AG08396 (cell line): ENCODE measurements at regions not wholly inside any gene's neighbourhood (a gene's known extent, or its start where the extent isn't known, plus 50 kb on each side); places are given as distances from the start of the nearest gene placed in this dataset.
"Not testable (repeated sequence)": the region's sequence is repeated elsewhere in the genome, so short reads cannot be mapped to it uniquely, and the experiment has no call there.

Experiments used
- DNase-seq: peaks from one replicate; pipeline ENCODE4 v3.0.0; 2012; ENCODE audit warnings: low spot score, mixed read lengths

DNA sequence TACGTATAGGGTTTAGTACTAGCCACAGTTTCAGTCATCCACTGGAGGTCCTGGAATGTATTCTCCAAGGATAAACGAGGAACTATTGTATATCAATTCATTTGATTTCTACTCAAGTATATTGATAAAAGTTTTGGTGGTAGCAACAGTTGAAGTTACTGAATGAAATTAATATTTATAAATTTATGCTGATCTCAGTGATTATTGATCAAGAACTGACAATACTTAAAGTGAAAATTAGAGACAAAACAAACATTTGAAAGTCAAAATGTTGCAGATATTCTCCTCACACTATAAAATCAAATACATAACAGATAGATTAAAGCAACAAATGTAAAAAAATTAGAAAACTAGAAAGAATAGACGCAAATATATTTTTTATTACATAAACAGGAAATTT, 150.9 kb upstream of the SLC35G4 start:
- DNase-seq = no peak

DNA sequence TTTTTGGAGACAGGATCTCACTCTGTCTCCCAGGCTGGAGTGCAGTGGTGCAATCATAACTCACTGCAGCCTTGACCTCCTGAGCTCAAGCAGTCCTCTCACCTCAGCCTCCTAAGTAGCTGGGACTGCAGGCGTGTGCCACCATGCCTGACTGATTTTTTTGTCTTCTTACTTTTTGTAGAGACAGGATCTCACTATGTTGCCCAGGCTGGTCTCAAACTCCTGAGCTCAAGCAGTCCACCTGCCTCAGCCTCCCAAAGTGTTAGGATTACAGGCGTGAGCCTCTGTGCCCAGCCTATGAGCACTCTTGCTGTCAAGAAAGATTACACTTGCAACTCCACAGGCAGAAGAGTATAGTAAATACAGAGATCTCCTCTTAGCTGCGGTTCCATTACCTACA, 151.5 kb upstream of the SLC35G4 start:
- not testable (repeated sequence) for DNase-seq

DNA sequence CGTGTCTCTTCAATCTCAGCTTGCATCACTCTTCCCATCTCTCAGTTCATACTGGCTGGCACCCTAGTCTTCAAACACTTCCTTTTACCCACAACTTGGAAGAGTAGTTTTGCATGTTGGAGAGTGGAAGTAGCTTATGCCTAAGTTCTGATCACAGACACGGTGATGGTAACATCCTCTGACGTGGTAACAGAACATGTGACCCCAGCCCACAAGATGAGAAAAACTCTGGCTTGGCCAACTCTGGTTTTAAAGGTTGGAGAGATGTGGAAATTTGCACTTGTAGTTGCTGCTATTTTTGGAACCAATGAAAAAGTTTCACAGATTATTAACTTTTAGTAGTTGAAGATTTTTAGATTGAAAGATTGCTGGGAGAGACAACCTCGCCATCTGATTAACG, 155.4 kb upstream of the SLC35G4 start:
- DNase-seq = no peak

DNA sequence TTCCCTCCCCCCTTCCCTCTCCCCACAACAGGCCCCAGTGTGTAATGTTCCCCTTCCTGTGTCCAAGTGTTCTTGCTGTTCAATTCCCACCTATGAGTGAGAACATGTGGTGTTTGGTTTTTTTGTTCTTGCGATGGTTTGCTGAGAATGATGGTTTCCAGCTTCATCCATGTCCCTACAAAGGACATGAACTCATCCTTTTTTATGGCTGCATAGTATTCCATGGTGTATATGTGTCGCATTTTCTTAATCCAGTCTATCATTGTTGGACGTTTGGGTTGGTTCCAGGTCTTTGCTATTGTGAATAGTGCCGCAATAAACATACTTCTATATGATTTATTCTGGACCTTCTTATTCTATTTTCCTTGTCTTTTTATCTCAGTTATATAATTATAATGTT, 165.2 kb upstream of the SLC35G4 start:
- DNase-seq = not testable (repeated sequence)

DNA sequence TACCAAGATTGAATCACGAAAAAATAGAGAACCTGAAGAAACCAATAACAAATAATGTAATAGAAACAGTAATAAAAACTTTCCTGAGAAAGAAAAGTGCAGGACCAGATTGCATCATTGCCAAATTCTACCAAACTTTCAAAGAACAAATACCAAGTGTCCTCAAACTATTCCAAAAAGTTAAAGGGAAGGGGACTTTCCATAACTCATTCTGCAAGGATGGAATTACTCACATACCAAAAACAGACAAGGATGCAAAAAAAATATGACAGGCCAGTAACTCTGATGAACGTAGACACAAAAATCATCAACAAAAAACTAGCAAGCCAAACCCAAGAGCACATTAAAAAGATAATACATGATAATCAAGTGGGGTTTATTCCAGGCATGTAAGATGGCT, 172.3 kb upstream of the SLC35G4 start:
- DNase-seq = no peak

DNA sequence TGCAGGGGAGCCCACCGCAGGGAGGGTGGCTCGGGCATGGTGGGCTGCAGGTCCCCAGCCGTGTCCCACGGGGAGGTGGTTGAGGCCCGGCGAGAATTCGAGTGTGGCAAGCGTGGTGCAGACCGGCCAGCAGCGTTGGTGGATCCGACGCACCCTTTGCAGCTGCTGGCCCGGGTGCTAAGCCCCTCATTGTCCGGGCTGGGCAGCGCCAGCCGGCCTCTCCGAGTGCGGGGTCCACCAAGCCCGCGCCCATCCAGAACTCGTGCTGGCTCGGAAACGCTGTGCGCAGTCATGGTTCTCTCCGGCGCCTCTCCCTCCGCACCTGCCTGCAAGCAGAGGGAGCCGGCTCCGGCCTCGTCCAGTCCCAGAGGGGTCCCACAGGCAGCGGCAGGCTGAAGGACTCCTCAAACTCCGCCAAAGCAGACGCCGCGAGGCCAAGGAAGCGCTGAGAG, 177.0 kb upstream of the SLC35G4 start:
- no peak for DNase-seq

DNA sequence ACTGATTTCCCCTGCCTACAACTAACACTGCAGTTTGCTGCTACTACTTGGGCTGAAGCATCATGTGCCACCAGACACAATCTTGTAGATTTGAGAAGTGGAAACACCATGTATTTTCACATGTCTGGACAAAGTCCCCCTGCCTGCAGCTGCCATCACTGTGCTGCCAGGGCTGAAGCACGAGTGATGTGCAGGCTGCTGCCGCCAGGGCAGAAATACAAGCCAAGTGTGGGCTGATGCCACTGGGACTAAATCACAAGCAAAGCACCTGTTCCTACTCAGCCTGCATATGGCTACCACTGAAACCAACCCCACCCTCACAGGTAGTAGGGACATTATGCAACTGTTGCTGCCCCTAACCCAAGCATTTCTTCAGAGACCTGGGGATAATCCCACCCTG, 179.5 kb upstream of the SLC35G4 start:
- DNase-seq = no peak

DNA sequence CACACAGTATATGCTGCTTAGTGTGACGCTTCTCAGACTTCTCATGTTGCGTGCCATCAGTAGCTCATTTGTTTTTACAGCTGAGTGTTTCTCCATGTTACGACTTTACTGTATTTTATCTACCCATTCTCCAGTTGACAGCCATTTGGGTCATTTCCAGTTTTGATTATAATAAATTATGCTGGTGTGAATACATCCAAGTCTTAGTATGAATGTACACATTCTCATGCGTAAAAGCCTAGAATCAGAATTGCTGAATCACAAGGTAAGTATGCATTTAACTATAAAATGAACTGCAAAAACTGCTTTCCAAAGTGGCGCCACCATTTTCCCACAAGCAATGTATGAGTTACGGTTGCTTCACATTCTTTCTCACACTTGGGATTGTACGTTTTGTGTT, 184.2 kb upstream of the SLC35G4 start:
- no peak for DNase-seq

DNA sequence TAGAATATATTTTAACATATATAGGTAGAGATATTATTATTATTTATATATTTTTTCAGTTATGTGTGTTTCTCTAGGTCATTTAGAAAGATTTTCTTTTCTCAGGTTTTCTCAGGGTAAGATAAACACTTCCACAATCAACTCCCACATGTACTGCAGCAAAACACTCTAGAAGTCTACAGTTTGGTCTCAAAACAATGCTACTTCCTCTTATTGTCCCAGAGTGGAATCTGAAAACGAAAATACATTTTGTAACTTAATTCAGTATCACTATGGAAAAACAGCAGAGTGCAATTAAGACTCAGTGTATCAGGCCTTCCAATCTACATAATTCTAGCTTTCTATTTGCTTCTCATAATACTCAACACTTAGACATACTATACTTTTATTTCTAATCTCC, 190.1 kb upstream of the SLC35G4 start:
- DNase-seq = no peak

DNA sequence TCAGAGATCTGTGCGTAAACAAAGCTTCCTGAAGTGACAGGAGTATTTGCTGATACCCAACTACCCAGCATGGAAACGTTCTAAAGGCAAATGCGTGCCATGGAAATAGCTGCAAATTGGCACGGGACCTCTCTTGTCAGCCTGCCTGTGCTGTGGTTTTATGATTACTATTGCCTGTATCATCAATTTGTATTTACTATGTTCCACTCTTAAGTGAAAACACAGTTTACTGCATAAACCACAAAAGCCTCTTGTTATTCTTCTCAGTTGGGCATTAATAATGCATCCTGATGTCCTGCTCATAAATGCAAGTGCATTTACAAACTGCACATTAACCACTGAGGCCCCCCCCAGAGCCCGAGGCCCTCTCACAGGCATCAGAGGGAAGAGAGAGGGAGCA, 196.6 kb upstream of the SLC35G4 start:
- no peak for DNase-seq

DNA sequence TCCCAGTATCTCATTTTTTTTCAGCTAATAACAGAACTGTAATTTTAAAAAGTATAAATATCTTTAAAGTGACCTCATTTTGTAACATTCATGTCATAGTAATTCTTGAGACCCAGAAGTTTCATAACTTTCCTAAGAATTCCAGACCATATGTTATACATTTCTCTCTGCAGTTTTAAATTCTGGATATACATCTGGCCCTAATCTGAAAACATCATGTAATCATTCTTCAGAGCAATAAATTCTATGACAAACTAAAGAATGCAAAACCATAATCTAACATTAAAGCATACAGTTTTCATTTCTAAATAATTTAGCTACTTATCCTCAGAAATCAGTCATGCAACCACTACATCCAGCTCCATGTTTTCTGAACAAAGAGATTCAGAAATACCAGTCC, 198.3 kb upstream of the SLC35G4 start:
- no peak for DNase-seq

DNA sequence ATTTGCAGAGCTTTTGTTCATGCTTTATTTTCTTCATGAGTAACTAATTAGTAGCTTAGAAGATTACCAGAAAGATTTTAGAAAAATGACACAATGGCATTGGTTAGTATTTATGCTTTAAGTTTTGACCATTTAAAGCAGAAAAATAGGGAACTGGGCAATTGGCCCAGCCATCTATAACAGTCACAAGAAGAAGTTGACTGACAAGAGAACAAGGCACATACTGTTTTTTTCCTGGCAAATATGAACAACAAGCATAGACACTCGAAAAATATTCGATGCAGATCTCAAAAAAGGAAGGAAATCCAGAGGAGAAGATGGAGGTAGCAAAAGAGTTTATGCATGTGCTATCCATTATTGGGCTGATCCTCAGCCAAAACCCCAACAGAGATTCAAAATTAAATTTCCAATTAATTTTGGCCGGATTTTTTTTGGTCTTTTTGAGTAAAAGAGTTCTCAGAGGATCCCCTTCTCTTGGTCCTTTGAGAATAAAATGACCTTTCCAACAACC, 200.8 kb upstream of the SLC35G4 start:
- DNase-seq = no peak

DNA sequence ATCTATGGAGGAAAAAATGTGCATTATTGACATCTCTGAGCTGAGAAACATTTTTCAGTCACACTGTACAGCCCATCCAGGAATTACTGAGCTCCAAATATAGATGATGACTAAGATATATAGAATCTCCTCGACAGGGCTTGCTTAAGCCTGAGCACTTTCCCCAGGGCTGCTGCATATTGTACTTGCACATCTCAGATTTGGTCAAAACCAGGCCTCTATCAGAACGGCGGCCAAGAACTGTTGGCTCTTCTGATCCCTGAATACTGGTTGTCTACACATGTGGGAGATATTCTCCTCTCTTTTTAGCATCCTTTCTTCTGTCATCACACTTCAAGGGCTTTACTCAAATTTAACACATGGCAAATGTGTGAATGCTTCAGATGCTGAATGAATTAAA, 201.5 kb upstream of the SLC35G4 start:
- peak; percentile 43 for DNase-seq

DNA sequence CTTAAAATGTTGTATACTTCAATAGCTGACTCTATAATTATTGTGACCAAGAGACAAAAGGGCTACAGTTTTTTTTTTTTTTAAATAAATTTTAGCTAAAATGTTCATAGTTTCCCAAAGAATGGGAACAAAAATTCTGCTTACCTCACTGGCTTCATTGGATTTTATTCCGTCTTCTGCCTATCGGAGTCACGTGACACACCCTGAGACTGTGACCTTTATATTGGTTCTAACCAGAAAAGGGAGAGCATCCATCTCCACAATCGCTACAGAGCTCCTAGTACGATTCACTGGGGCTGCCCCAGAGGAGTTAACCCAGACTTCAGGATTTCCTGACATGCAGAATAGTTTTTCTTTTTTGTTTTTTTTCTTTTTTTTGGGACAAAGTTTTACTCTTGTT, 203.6 kb upstream of the SLC35G4 start:
- no peak for DNase-seq

DNA sequence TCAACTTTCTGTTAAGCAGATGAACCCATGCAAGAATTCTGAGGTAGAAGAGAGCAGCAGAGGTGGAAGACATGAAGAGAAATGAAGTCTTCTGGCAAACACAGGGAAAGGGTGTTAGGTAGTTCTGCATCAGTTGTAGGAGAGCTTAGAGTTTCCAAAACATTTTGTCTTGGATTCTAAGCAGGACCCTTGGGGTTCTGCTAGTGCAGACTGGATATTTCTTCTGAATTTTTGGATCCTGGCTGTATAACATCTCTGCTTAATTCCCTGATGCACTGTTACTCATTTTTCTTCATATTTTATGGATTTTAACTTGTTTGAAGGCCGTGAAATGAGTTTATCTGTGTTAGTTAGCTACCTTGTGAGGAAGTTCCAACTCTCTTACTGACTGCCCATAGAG, 208.7 kb upstream of the SLC35G4 start:
- no peak for DNase-seq

DNA sequence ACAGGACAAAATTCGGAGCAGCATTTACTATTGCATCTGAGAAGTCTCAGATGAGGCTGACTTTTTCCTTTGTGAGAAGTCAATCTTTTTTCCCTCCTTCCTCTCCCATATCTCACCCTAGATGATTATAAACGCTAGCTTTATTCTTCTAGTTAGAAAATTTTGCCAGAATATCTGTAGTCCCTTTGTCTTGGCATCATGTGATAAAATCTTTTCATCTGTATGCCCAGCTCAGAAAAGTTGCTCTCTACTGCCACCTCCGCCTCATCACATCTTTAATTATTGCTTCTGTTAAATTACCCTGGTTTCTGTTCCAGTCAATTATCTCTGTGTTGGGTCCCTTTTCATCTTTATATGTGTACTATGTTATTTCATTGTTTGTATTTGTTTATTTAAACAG, 210.8 kb upstream of the SLC35G4 start:
- DNase-seq = no peak

DNA sequence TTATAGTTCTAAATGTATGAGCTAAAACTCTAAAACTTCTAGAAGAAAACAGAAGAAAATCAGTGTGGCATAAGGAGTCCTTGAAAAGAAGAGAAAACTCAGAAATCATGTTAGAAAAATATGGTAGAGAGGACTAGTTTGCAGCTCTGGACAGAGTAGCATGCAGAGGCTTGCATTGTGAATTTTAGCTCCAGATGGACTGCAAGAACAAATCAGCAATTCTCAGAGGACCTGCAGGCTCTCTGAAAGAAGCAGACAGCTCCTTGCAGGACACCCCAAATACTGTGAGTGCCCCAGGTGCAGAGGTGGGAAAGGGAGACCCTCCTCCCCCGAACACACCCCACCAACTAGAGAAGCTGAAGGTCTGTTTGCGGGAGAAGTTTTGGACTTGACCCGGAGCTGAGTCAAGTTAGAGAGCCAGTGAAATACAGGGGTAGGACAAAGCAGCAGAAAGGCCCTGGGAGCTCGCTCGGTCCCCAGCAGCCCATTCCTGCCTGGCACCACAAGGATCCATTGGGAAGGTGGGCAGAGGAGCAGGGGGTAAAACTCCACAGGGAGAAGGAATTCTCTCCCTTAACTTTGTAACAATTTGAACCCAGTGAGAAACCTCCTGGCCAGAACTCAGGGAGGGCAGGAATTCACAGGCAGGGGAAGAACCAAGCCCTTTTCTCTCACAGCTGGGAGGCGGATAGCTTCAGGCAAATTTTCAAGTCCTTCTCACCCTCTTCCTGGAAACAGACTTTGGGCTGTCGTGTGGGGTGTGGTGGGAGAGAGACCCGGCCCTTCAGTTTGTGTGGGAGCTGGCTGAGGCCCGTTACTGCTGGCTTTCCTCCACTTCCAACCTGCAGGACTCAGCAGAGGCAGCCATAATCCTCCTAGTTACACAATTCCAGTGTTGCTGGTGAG, 216.2 kb upstream of the SLC35G4 start:
- no peak for DNase-seq

DNA sequence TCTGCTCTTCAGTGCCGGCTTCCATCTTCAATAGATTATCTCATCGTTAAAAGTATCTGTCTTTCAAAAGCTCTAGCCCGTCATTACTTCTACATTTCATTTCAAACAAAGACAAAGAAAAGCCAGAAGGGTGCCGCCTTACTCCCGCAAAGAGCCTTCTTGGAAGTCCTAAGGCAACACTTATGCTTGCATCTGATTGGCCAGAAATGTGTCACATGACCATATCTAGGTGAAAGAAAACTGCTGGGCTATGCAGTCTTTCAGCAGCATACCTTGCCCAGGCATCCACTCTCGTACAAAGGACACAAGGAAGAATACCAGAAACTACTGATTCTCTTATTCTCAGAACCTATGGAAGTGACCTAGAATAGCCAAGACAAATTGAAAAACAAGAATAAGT, 217.1 kb upstream of the SLC35G4 start:
- DNase-seq = no peak

DNA sequence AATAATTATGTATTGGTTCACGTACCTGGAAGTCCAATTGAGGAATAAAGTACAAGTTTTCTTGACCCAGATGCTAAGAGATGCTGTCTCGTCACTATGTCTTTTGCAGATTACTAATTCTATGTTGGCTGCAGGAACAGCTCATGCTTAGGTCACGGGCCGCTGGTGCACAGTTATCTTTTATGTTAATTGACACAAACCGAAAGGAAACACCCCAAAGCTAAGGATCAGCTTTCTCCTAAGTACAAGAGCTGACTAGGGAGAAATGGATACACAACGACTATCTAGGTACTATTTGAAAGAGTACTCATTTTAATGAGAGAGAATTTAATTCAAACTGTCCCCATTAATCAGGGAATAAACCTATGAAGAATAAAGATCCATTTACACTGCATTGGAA, 217.7 kb upstream of the SLC35G4 start:
- DNase-seq = no peak

DNA sequence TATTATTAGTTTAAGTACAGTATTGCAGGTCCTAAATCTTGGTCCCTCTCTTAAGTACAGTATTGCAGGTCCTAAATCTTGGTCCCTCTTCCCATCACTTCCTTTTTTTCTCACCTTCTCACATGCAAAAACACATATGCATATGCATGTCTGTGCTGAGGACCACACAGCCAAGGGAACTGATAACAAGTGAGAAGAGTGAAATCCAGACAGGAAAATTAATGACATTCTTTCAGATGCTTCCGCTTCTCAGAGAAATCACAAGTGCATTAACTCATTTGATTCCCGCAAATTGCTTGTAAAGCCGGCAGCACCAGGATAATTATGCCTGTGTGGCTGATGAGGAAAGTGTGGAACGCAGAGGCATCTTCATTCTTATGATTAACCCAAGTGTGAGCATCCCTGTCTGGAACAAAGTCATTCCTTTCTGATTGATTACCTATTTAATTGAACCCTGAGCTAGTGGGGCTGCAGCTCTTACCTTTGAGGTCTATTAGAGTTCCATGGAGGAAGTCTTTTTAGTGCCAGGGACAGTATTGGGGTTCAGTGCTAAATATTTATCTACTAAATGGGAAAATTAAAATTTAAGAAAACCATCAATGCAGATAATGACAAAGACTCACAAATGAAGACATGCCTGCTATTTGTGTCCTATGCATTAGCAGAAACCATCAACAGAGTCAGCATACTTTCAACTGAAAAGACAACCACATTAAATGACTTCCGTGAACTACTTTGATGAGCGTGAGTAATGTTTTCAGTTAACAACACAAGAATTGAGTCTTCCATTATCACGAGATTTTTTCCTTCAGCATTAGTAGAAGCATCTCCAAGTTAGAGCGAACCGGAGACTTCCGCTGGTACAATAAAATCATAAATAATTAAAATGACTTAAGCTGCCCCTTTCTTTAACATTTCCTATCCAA, 220.4 kb upstream of the SLC35G4 start:
- DNase-seq = no peak

DNA sequence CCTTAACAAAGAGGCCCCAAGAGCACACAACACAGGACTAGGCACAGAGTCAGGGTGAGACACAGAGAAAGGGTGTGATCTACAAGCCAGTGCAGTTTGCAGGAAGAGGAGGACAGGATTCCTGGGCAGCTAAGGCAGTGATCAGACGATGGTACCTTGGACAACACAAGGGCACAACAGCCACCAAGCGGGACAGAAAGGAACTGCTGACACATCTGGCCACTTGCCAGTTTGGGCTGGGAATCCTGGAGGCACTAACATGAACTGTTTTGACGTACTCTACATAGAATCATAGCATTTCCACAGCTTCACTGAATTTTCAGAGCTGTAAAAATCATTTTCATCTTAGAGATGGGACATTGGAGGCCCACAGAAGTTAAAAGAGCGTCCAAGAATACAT, 221.5 kb upstream of the SLC35G4 start:
- peak; percentile 71 for DNase-seq

DNA sequence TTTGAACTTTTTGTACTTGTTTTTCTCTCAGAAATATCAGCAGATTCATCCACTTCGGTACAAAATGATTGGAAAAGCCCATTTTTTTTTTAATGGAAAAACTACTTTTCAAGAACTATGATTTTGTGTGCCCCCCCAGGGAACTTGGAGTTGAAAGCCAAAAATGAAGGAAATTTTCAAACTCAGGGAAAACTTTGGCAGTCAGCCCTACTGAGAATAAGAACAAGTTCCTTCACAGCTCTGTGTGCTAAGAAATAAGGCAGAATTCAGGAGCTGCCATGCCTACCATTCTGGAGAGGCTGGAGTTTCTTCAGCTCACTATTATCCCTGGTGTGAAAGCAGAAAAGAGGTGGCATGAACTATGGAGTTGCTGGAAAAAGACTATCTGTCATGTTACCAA, 226.0 kb upstream of the SLC35G4 start:
- DNase-seq = no peak

DNA sequence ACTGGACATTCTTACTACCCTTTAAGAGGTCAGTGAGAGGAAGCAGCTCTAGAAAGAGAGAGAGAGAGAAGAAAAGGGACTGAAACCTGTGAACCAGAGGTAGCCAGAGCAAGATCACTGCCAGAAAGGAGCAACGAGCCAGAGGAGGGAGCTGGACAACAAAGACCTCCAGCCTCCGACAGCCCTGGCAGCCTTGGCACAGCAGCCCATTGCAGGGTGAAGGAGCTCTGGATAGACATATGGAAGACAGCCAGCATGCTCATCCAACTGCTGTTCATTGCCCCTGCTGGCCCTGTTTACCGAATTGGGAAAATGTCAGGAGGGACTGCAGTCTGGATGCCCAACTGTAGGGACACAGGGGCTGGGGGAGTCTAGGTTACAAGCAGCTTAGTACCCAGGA, 228.4 kb upstream of the SLC35G4 start:
- DNase-seq = no peak
